ENCODE measurements at regions not wholly inside any gene's neighbourhood (a gene's known extent, or its start where the extent isn't known, plus 50 kb on each side); places are given as distances from the start of the nearest gene placed in this dataset.

DNA sequence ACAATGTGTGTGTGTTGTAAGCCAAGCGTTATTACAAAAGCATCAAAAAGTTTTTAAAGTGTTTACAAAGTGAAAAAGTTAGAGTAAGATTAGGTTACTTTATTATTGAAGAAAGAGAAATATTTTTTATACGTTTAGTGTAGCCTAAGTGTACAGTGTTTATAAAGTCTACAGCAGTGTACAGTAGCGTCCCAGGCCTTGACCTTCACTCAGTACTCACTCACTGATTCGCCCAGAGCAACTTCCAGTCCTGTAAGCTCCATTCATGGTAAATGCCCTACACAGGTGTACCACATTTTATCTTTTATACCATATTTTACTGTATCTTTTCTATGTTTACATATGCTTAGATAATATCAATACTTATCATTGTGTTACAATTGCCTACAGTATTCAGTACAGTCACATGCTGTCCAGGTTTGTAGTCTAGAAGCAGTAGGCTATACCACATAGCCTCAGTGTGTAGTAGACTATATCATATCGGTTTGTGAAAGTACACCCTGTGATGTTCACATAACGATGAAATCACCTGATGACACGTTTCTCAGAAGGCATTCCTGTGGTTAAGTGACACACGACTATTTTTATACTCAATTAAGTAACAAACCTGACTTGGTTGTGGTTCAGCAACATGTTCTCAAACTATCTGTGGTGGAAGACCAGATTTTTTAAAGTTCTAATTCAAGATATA is 152.0 kb upstream of the EDNRA start:
- DNase-seq = no peak

DNA sequence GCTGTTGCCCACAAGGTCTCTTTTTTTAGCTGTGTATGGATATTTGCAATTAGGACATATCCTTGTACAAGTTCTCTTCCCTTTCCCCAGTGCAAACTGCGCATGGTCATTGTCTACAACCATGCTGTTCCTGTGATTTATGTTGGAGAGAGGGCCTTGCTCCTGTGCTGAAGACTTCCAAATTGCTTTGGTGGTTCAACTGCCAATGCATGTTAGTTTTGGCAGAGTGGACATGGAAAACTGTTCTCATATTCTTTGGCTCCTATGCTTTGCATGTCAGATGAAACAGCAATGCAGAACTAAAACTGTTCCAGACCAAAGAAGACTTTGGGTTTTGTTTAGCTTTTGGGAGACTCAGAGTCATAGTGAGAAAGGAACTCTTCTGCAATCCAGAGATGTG is 148.8 kb upstream of the EDNRA start:
- DNase-seq = no peak

DNA sequence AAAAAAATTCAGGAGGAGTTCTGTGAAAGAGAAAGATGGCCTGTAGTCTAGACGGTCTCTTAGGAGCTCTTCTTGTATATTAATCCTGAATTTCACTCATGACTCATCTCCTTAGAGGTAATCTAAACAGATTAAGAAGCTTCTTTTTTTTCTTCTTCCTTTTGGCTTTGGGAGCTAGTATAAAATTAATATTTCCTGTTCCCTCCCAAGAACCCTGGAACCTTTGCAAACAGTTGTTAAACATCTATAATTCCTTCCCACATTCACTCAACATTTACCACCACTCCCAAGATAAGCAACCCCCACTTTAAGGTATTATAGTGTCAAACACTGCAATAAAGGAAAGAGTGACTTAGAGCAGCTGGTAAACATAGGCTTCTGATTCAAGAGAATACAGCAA is 146.4 kb upstream of the EDNRA start:
- no peak for DNase-seq

DNA sequence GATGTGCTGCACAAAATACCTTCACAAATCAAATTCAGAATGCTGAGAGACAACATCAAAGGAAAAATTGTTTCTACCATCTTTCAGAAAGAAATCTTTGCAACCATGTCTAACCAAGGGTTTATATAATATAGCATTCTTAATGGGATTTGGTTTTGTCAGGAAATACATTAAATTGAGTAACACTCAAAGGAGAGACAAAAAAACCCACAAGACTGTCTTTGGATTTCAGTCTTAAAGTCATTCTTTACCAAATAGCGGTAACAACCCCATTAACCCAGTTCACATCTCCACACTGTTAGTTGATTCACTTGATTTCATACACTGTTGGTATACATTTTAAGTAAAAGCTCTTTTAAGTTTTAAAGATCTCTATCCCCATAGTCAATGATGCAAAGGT is 145.7 kb upstream of the EDNRA start:
- DNase-seq = no peak

DNA sequence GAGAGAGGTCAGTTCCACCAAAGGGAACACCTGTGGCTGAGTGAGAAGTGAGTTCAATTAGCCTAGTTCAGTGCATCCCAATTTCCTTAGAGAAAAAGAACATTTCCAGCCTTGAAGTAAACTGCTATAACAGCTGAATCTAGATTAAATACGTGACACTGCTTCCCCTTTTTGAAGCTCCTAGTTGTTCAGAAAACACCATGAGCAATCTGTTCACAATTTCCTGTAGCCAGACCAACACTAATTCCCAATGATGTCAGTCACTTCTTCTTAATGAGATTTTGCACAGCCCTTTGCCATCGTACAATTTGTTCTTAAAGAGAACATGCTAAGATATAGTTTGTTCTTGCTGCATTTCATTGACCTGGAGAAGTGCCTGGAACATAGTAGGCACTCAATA is 144.6 kb upstream of the EDNRA start:
- DNase-seq = no peak

DNA sequence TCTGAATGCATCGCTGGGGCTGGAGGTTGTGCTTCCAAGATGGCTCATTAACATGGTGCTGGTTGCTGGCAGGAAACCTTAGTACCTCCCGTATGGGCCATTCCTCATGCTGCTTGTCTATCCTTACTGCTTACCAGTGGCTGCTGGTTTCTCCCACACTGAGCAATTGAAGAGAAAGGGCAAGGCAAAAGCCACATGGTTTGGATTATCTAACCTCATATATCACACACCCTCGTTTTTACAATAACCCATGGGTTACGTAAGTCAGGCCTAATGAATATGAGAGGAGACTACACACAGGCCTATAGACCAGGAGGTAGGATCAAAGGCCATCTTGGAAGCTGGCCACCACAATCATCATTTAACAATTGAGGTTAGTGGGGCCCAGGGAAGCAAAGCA is 141.8 kb upstream of the EDNRA start:
- no peak for DNase-seq

DNA sequence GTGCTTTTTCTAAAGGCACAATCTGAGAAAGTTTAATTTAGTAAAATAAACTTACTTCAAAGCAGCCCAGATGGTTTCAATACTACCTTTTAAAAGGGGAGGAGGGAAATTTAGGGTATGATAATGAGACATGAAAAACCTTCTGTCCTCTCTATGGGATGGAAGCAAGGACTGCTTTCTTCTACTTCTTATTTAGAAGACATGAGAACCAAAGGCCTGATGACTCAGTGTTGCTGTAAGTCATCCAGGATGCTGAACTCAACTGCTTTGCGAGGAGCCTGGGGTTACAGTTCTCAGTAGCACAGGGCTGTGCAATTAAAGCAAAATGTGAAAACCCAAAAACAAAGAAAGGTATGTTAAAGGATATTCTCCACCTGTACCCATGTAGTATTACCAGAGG is 140.8 kb upstream of the EDNRA start:
- no peak for DNase-seq

DNA sequence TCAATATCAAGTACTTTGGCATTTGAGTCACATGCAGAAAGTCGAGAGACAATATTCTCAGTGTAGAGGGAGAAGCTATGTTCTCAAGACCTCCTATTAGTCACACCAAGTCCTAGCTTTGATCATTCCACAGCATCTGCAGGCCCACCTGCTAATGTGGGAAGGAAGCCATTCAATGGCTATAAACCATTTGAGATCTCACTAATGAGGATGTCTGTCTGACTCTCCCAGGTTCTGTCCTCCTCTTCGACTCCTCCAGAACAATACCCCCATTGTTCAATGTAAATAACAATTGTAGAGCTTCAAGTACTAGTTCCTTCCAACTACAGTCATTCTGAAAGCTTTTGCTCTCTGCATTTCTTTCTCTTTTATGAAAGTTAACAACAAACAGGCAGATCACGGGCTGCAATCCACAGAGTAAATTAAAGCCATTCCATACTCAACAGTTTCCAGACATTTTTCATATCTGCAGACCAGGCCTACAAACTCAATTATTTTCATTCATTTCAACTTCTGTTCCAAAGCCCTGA is 140.2 kb upstream of the EDNRA start:
- DNase-seq = no peak

DNA sequence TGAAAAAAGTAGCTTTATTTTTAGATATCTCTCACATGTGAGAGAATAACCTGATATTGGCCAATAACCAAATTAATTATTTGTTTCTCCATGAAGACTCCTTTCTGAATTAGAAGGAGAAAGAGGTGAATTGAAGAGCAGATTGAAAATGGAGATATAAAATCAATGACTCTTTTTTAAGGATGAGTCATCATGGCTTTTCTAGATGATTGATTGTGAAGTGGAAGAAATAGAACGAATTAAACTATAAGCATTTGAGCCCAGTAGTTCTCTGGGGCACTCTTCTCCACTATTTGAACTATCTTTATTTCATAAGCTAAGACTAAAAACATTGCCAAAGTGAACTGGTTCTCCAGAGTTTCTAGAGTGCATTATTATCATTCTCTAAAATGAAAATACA is 137.2 kb upstream of the EDNRA start:
- DNase-seq = no peak

DNA sequence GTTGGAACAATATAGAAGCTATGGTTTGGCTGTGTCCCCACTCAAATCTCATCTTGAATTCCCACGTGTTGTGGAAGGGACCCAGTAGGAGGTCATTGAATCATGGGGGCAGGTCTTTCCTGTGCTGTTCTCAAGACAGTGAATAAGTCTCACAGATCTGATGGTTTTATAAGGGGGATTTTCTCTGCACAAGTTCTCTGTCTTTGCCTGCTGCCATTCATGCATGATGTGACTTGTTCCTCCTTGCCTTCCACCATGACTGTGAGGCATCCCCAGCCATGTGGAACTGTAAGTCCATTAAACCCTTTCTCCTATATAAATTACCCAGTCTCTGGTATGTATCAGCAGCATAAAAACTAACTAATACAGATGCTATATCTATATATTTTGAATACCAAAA is 135.2 kb upstream of the EDNRA start:
- DNase-seq = no peak

DNA sequence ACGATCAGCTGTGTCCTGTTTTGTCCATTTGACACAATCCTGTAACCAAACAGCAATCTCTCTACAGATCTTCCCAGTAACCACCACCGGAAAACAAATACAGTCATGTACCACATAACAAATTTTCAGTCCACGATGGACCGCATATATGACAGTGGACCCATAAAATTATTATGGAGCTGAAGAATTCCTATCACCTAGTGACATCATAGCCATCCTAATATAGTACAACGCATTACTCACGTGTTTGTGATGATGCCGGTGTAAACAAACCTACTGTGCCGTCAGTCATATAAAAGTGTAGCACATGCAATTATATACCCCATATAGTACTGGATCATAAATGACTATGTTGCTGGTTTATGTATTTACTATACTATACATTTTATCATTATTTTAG is 133.7 kb upstream of the EDNRA start:
- no peak for DNase-seq

DNA sequence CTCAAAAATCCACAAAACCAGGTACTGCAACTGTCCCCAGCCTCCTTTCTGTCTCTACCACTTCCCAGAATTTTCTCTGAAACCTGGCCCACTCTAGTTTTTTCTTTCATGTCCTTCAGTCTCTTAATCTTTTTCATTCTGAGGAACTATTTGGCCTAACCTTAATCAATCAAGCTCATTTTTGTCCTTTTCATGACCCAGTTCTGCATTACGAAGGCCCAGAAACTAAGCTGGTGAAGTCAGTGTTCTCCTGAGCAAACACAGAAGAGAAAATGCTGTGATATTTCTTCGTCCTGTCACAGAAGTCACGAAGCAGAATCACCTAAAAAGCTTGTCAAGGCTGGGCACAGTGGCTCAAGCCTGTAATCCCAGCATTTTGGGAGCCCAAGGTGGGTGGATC is 131.7 kb upstream of the EDNRA start:
- DNase-seq = no peak

DNA sequence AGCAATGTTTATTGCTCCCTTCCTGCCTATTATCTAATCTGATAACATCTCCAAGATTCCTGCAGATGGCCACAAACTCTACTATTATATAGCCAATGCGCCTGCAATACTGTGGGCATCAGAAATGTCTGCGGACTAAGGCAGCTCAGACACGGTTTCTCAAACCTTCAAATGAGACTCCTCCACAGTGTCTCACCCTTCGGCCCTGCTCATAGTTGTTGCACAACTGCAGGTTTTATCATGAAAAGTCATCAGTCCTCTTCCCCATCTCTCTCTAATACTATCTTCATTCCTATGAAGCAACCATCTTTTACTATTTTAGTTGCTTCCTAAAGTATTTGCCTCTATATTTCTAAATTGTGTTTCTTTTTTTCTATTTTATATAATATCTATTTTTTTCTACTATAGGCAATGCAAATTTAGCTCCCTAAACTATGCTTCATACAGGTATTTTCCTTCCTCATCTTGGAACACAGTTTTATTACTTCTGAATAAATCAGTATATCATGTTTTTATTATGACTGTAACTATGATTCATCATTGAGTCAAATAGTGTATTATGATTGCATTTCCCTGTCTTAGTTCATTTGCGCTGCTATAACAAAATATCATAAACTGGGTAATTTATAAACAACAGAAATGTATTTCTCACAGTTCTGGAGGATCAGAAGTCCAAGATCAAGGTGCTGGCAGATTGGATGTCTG is 129.7 kb upstream of the EDNRA start:
- DNase-seq = no peak

DNA sequence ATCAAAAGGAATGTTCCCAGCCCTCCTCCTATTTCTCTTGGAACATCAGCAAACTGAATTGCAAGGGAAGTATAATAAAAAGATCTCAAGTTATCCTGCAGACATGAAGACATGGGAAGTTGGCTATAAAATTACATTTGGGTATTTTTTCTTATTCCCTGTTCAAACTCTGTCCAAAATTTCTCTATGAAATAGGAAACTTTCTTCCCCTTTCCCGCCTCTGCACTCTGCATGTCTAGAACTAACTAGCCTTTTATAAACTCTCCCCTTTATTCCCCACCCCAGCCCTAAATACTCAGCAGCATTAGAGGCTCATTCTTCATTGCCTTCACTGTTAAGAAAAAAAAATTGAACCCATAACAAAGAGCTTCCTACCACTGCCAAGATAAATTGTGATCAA is 126.7 kb upstream of the EDNRA start:
- DNase-seq = no peak

DNA sequence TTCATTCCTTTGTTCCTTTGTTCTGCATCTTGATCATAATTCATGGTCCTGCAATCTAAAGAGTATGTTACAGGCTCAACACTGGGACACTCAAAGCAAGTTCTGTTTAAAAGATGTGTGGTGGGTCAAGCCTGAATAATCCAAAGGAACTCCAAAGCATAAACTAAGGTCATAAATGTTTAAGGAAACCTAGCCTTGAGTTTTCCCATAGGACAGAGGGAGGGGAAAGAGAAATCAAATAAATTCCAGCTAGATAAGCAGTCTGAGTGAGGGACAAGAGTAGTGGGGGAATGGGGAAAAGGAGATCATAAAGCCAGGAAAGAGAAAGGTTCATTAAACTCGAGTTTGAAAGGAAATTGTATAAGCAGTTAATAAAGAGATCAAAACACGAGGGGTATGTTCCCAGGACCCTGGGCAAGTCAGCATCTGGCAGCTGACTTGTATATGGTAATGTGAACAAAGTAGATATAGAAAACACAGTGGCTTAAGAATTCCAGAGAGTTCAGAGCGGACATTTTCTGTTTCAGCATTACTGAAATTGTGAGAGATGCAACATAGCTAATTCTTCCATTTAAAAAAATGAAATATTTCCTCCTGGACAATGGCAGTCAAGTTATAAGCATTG is 125.8 kb upstream of the EDNRA start:
- DNase-seq = no peak

DNA sequence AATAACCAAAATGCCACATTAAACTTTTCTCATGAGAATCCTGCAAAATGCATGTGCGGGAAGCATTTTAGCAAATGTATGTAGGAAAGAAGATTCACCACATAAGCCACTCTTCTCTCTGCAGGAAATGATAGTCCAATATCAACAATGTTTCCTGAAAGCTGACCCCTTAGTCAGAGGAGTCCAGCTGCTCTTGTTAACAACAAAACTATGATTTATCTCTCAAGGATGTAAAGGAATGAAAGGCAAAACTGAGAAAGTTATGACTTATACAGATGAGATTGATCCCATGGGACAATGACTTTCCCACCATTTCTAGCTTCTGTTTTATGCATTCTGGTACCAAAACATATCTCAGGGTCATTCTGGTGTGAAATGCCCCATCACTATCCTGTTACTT is 125.0 kb upstream of the EDNRA start:
- no peak for DNase-seq

DNA sequence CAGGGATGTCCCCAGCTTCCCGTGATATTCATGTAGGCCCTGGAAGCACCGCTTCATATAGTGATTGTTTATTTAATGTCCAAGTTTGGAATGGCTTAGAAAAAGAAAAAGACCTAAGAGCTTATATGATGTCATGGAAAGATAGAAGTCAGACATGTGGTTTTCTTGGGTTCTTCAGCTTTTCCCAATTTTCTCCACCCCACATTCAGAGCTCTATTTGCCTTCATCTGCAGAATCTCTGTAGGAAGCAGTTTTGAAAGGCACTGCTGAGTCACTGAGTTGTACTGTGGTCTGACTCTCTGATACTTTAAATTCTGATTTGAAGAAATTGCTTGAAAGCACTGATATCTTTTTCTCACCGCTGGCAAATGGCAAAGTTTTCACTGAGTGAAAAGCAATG is 120.6 kb upstream of the EDNRA start:
- DNase-seq = no peak

DNA sequence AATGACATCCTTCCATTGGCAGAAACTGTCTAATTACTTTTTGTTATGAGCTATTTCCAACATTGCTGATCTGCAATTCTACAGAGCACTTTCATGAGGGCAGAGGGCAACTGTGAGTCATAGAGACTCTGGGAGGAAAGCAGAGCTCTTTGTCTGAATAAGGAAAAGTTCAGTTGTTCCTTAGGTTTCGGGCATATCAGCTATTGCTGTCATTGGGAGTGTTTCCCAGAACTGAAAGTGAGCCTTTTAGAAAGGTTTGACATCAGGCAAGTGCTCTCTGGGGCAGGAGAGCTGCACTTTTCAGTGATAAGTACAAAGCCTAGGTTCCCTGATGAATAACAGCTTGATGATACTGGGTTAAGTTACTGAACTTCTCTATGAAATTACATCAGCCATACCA is 119.2 kb upstream of the EDNRA start:
- DNase-seq = no peak

DNA sequence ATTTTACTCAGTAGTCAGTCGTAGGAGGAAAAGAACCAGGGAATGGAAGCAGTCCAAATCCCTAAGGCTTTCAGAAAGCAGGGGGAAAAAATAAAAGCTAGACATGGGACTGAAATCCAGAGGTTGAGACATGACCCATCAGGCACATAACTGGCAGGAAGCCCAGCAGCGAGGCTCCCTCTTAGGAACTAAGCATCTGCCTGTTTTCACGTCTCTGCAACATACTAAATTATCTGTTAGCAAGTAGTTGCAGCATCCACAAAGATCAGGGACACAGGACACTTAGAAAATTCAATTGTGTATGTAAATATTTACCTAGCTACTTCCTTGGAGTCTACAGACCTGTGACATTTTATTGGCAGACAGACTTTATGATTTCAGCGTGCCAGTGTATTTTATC is 118.0 kb upstream of the EDNRA start:
- DNase-seq = no peak

DNA sequence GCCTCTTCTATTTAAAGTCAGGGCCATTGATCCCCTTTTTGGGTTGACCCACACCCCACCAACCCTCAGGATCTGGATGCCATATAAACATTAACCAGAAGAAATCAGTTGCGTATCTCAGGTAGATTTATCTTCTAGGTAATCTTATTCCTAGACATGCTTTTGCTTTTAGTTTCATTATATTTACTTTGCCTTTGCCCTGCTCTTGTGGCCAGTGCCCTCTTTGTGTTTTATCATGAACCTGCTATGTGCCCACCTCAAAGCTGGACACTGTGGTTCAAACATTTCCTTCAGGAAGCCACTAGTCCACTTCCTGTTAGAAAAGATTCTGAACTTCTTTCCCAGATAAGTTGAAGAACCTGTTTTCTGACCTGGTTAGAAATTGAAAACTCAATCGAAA is 117.4 kb upstream of the EDNRA start:
- no peak for DNase-seq

DNA sequence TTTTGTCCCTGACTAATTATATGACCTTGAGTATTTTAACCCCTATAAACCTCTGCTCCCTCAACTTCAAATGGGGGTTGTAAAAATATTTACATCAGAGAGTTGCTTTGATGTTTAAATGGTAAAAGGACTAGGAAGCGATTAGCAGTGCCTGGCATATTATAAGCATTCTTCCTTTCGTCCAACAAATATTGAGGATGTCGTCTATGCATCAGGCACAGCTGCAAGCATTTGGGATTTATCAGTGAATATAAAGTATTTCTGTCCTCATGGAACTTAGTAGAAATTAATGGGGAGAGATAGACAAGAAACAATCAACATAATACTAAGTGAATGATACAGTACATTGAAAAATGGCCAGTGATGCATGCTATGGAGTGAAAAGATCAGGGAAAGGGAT is 115.5 kb upstream of the EDNRA start:
- no peak for DNase-seq

DNA sequence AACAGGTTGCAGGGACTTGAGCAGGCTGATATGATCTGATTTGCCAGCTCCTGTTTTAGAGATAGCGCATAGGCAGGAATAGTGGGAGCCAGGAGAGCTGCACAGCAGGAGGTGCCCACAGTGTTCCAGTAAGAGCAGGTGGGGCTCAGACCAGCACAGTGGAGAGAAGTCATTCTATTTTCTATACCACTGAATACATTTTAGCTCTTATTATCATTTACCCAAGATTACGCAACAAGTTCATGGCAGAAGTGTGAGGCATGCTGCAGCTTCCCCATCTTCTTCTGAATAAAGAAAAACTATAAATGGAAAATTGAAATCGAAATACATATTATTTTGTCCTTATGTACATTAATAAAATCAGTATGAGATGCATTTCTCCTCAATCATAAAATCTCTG is 114.7 kb upstream of the EDNRA start:
- no peak for DNase-seq

DNA sequence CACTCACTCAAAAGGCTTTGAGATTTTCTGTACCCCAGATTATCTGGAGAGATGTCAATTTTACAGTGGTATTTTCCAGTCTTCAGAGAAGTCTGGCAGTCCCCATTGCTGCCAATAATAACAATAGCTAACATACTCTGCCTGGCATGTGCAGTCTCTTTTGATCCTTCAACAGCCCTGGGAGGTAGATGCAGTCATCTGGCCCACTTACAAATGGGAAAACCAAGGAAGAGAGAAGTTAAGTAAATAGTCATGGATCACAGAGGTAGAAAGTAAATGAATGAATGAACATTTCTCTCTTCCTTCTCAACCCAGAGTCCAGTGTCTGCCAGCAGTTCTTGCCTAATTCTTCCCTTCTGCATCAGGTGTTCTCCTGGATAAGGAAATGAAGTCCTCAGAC is 113.0 kb upstream of the EDNRA start:
- DNase-seq = no peak

DNA sequence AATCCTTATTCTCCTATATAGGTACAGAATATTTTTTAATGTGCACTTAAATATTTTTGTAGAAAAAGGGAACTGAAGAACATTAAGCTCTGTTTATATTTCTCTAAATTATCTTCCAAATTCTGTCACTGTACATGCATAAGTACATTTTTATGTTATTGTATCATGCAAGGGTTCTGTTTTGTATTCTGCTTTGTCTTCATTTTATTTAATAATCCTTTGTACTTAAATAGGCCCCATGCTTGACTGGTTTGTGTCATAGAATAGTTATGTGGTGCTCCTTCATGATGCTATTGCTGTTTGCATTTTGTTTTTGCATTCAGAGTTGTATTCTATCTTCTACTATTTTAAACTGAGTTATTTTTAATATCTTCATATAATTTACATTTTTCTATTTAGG is 111.9 kb upstream of the EDNRA start:
- DNase-seq = no peak
